H1 (cell line): ENCODE measurements at regions not wholly inside any gene's neighbourhood (a gene's known extent, or its start where the extent isn't known, plus 50 kb on each side); places are given as distances from the start of the nearest gene placed in this dataset.

Experiments
- CEBPB ChIP-seq: IDR thresholded peaks from 2 replicates; pipeline ENCODE4 v1.6.1; 2012; ENCODE audit warnings: low read depth, low read length
- JUND ChIP-seq: IDR thresholded peaks from 2 replicates; pipeline ENCODE4 v1.6.1; 2011; ENCODE audit warnings: mild to moderate bottlenecking, improper control_type of control experiment, low read length
- SIX5 ChIP-seq: IDR thresholded peaks from 2 replicates; pipeline ENCODE4 v1.6.1; 2011; ENCODE audit warnings: mild to moderate bottlenecking, low read depth, low read length

DNA sequence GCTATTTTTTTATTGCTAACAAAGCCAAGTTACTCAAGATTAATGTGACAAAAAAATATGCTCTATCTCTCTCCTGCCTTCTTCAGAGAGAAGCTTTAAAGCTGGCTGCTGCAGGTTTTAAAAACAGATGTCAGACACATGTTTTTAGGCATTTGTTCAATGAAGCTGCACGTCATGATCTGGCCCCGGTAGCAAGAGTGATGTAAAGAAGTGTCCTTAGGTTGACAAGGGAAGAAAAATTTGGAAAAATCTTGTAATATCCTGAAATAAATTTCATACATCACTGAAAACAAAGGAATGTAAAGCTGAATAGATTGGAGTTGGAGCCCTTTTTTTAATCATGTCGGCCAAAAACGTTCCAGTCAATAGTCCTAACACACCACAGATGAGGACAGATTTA, 531.4 kb upstream of the NBEA start (continued):
- no peak for TF ChIP-seq JUND
- no peak for TF ChIP-seq SIX5
- TF ChIP-seq CEBPB, result no peak
